Esophagus muscularis mucosa (tissue), 3 donors: ENCODE measurements at regions not wholly inside any gene's neighbourhood (a gene's known extent, or its start where the extent isn't known, plus 50 kb on each side); places are given as distances from the start of the nearest gene placed in this dataset.
"Not testable (repeated sequence)": the region's sequence is repeated elsewhere in the genome, so short reads cannot be mapped to it uniquely, and the experiment has no call there.

Experiments used
- POLR2A ChIP-seq: fragments of 450-650 bp; IDR thresholded peaks from one replicate; pipeline ENCODE4 v1.6.1; 2017; ENCODE audit warnings: antibody characterized with exemption, moderate library complexity, mild to moderate bottlenecking, low read depth
- TF ChIP-seq, protein P1 (sequence below), 3 experiments: fragments of 200-600 bp in 2 of 3; fragments of 450-650 bp in 1 of 3; sonication (generic) in 2 of 3; IDR thresholded peaks; one replicate each; pipeline ENCODE4 v1.5.1; 2017 to 2019; ENCODE audit warnings: antibody characterized with exemption in 3 of 3, mild to moderate bottlenecking in 2 of 3, moderate library complexity in 1 of 3

DNA sequence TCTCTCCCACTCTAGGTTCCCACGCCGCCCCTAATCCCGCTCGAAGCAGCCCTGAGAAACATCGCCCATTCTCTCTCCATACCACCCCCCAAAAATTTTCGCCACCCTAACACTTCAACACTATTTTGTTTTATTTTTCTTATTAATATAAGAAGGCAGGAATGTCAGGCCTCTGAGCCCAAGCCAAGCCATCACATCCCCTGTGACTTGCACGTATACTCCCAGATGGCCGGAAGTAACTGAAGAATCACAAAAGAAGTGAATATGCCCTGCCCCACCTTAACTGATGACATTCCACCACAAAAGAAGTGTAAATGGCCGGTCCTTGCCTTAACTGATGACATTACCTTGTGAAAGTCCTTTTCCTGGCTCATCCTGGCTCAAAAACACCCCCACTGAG lies 127.2 kb upstream of the ADCY2 start:
- TF ChIP-seq POLR2A, result not testable (repeated sequence)
- TF ChIP-seq, protein P1, sequence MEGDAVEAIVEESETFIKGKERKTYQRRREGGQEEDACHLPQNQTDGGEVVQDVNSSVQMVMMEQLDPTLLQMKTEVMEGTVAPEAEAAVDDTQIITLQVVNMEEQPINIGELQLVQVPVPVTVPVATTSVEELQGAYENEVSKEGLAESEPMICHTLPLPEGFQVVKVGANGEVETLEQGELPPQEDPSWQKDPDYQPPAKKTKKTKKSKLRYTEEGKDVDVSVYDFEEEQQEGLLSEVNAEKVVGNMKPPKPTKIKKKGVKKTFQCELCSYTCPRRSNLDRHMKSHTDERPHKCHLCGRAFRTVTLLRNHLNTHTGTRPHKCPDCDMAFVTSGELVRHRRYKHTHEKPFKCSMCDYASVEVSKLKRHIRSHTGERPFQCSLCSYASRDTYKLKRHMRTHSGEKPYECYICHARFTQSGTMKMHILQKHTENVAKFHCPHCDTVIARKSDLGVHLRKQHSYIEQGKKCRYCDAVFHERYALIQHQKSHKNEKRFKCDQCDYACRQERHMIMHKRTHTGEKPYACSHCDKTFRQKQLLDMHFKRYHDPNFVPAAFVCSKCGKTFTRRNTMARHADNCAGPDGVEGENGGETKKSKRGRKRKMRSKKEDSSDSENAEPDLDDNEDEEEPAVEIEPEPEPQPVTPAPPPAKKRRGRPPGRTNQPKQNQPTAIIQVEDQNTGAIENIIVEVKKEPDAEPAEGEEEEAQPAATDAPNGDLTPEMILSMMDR (IDR thresholded peaks at IDR 0.05), result not testable (repeated sequence)
